Activated naive CD4-positive, alpha-beta T cell treated with anti-CD3 and anti-CD28 coated beads for 36 hours (primary cell): ENCODE measurements at regions not wholly inside any gene's neighbourhood (a gene's known extent, or its start where the extent isn't known, plus 50 kb on each side); places are given as distances from the start of the nearest gene placed in this dataset.

Source experiments
- CTCF ChIA-PET: fragments of 350-600 bp; sonication (Branson Sonifier 250); formaldehyde crosslinking; loops from one replicate; lab custom pipeline; 2021; ENCODE audit warnings: antibody characterized with exemption; lab: Charles Lee
- DNase-seq: peaks from one replicate; pipeline ENCODE4 v3.0.0-alpha.2; 2020
- H3K27ac Mint-ChIP-seq: one replicate; pipeline ENCODE4 v1.8.0; 2021; ENCODE audit warnings: mild to moderate bottlenecking, mixed read lengths
- H3K27me3 Mint-ChIP-seq: one replicate; pipeline ENCODE4 v1.8.0; 2021; ENCODE audit warnings: low read depth, mixed read lengths
- H3K36me3 Mint-ChIP-seq: one replicate; pipeline ENCODE4 v1.8.0; 2021; ENCODE audit warnings: low read depth, mixed read lengths
- H3K4me1 Mint-ChIP-seq: one replicate; pipeline ENCODE4 v1.8.0; 2021; ENCODE audit warnings: low read depth, mixed read lengths
- H3K4me3 Mint-ChIP-seq: one replicate; pipeline ENCODE4 v1.8.0; 2021; ENCODE audit warnings: mild to moderate bottlenecking, moderate library complexity, mixed read lengths
- H3K9me3 Mint-ChIP-seq: one replicate; pipeline ENCODE4 v1.8.0; 2021; ENCODE audit warnings: mixed read lengths
- intact Hi-C: fragments of 100-400 bp; cut with micrococcal nuclease; formaldehyde crosslinking; loops from one replicate; pipeline ENCODE4 v1.15.1; 2023

DNA sequence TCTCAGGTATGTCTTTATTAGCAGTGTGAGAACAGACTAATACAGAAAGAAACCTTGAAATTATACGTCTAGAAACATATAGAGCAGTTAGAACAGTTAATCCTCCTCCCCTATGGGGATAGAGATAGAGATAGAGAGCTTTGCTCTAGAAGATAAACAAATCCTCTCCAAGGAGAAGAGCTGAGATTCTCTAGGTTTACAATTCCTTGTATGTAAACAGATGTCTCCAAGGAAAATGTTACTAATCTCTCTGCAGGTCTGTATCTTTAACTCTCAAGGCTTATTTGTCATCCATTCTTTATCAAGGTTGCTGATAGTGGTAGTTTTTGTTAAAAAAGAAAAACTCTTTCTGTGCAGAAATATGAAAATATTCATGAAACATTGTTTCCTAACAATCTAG is 282.1 kb upstream of the GIMD1 start:
- H3K27me3 Mint-ChIP-seq = no peaks in the 10 kb centered on the region
- no peak overlapping the region for H3K4me3 Mint-ChIP-seq
- H3K4me1 Mint-ChIP-seq = no peaks in the 10 kb centered on the region
- no peaks in the 10 kb centered on the region for H3K36me3 Mint-ChIP-seq
- CTCF ChIA-PET = no interaction called here
- DNase-seq = no peak
- no peaks in the 10 kb centered on the region for H3K9me3 Mint-ChIP-seq
- intact Hi-C loops = no loop called here
- no peak overlapping the region for H3K27ac Mint-ChIP-seq

DNA sequence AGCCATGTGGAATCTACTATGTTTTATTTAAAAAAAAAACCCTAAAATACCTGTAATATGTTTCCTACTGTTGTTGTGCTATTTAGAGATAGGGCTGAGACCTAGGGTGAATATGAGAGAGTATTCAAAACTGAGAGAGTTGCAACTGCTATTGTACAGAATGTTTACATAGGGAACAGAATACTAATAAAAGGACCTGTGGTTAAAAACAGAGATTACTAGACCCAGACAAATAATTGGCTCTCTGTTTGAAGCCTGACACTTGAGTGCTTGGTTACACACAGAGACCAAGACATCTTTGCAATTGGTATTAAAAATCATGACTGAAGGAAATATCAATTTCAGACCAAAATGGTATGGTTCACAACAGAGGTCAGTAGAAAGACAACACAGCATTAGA is 278.9 kb upstream of the GIMD1 start:
- CTCF ChIA-PET = interaction anchor here (0.6 kb wide), 1 partner anchor 49 kb away, joined by 3 read pairs; no protein-coding TSS in a partner anchor
- Mint-ChIP-seq H3K27ac (no peak overlapping the region), H3K4me3 (no peak overlapping the region), H3K36me3 (no peaks in the 10 kb centered on the region), H3K4me1 (no peaks in the 10 kb centered on the region), H3K9me3 (no peaks in the 10 kb centered on the region), H3K27me3 (no peaks in the 10 kb centered on the region)
- DNase-seq = no peak
- intact Hi-C loops = no loop called here

DNA sequence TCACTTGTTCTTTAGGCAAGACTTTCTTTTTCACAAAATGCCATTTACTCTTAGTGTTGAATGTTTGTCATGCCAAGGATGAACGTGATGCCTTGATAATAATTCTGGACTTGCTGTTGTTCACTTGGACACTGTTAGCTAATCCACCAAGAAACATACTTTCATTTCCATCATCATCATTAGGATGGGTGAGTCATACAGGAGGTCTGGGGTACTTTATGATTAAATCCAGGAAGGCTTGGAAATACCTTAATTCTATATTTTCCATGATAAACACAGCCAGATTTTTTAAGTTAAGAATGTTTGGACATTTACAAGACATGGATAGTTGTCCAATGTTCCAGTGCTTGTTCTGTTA is 260.7 kb upstream of the GIMD1 start:
- no peak overlapping the region for H3K27ac Mint-ChIP-seq
- no peak for DNase-seq
- CTCF ChIA-PET = no interaction called here
- H3K4me3 Mint-ChIP-seq = no peak overlapping the region
- H3K4me1 Mint-ChIP-seq = no peaks in the 10 kb centered on the region
- H3K27me3 Mint-ChIP-seq = no peaks in the 10 kb centered on the region
- no peaks in the 10 kb centered on the region for H3K9me3 Mint-ChIP-seq
- no peaks in the 10 kb centered on the region for H3K36me3 Mint-ChIP-seq
- intact Hi-C loops = no loop called here

DNA sequence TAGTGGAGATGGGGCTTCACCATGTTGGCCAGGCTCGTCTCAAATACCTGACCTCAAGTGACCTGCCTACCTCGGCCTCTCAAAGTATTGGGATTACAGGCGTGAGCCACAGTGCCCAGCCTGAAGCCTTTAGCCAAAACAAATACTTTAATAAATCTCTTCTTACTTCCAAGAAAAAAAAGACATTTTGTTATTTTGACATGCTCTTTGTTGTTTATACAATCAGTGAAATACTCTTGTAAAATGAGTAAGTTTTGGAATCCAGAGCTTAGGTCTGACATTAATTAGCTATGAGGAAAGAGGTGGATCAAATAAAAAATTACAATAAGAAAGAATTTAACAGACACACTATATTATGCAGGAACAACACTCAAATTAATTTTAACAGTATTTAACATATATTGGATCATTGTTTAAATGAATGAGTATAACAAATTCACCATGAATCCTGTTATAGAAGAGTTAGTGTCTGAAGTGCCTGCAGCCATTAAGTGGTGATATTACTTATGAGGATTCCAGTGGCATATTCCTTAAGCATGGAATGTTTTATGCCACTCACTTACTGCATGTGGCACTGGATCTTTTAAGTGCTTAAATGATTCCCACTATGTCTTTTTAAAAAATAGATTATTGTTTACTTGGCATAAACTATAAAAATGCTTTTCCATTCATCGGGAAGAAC is 260.1 kb upstream of the GIMD1 start:
- Mint-ChIP-seq H3K4me3 (no peak overlapping the region), H3K27me3 (no peaks in the 10 kb centered on the region), H3K27ac (no peak overlapping the region), H3K9me3 (no peaks in the 10 kb centered on the region), H3K36me3 (no peaks in the 10 kb centered on the region), H3K4me1 (no peaks in the 10 kb centered on the region)
- intact Hi-C loops = no loop called here
- CTCF ChIA-PET = no interaction called here
- DNase-seq = no peak

DNA sequence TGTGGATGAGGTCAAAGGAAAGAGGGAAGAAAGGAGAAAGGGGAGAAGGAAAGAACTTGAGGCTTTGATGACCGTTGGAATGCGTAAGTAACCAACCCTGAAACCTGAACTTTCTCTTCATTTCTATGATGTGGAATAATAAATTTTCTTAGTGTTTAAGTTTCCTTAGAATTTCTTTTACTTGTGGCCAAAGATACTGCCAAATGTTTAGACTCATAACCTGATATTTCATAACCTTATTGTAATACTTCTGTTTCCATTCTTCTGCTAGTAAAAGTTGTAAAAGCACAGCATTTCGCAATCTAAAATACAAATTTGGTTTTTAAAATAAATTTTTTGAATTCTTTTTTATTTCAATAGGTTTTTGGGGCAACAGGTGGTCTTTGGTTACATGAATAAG is 258.5 kb upstream of the GIMD1 start:
- H3K9me3 Mint-ChIP-seq = no peaks in the 10 kb centered on the region
- H3K4me1 Mint-ChIP-seq = no peaks in the 10 kb centered on the region
- DNase-seq = no peak
- CTCF ChIA-PET = no interaction called here
- H3K36me3 Mint-ChIP-seq = no peaks in the 10 kb centered on the region
- H3K4me3 Mint-ChIP-seq = no peak overlapping the region
- intact Hi-C loops = no loop called here
- no peaks in the 10 kb centered on the region for H3K27me3 Mint-ChIP-seq
- H3K27ac Mint-ChIP-seq = no peak overlapping the region

DNA sequence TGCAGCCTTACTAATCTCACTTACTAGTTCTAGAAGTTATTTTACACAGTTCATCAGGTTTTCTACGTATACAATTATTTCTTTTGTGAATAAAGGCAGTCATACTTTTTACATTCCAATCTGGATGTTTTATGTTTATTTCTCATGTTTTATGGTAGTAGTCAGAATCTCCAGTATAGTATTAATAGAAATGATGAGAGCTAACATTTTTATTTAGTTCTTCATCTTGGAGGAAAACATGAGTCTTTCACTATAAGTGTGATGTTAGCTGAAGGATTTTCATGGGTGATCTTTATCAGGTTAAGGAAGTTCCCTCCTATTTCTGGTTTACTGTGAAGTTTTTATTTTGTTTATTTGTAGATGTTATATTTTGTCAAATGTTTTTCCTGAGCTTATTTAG is 256.1 kb upstream of the GIMD1 start:
- no peaks in the 10 kb centered on the region for H3K9me3 Mint-ChIP-seq
- no peaks in the 10 kb centered on the region for H3K27me3 Mint-ChIP-seq
- intact Hi-C loops = no loop called here
- CTCF ChIA-PET = no interaction called here
- no peak for DNase-seq
- no peak overlapping the region for H3K27ac Mint-ChIP-seq
- no peaks in the 10 kb centered on the region for H3K4me1 Mint-ChIP-seq
- H3K4me3 Mint-ChIP-seq = no peak overlapping the region
- H3K36me3 Mint-ChIP-seq = no peaks in the 10 kb centered on the region

DNA sequence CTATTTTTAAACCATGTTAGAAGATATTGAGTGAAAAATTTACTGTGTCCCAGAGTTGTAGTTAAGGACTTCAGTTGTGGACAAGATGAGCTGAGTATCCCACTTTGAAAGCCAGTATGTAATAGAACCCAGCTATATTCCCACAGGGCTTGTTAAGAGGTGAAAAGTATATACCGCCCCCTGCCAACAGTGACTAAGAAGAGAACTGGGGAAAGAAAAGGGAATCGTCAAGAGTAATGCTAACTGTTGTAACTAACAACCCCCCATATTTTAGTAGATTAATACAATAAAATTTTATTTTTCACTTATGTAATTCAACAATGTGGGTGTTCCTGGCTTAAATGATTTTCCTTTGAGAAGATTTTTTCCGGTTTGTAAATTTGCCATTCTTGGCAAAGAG is 250.4 kb upstream of the GIMD1 start:
- H3K27ac Mint-ChIP-seq = no peak overlapping the region
- CTCF ChIA-PET = no interaction called here
- H3K27me3 Mint-ChIP-seq = no peaks in the 10 kb centered on the region
- H3K4me1 Mint-ChIP-seq = no peaks in the 10 kb centered on the region
- DNase-seq = no peak
- no peaks in the 10 kb centered on the region for H3K36me3 Mint-ChIP-seq
- no peak overlapping the region for H3K4me3 Mint-ChIP-seq
- H3K9me3 Mint-ChIP-seq = no peaks in the 10 kb centered on the region
- intact Hi-C loops = no loop called here

DNA sequence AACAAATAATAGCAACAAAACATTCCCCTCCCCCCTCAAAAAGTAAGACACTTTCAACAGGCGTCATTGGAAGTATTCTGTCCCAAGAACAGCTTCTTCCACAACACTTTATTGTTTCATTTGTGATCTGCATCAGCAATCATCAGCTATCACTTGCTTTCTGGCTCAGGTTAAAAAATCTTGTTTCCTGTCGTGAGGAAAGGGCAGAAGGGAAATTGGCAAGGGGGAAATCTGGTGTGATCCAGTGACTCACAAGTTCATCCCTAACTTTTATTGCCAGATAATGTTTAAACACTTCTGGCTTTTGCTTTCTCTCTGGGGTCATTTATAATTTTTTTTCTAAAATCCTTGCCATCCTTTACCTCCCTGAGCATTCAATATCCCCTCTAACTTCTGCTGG is 247.4 kb upstream of the GIMD1 start:
- Mint-ChIP-seq H3K27ac (no peak overlapping the region), H3K36me3 (no peaks in the 10 kb centered on the region), H3K4me1 (no peaks in the 10 kb centered on the region), H3K9me3 (no peaks in the 10 kb centered on the region), H3K27me3 (no peaks in the 10 kb centered on the region), H3K4me3 (no peak overlapping the region)
- CTCF ChIA-PET = no interaction called here
- intact Hi-C loops = no loop called here
- no peak for DNase-seq

DNA sequence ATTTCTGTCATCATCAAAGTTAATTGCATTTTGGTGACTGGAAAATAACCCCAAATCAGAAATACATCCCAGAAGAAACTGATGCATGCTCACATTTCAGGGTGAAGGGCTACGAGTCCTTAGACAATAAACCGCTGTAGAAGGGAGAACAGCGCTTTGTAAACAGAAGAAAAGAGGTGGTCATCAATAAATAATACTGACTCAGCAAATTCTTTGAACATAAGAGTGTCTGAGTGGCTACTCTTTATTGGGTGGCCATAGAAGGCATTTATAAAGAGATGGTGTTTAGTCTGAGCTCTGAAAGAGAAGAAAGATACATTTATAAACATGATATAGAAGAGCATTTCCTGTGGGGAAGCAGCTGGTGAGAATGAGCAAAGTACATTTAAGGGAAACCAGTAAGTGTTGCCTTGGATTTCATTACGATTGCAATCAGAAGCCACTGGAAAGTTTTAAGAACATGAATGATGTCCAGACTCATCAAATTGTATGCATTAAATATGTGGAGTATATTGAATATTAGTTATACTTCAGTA is 246.9 kb upstream of the GIMD1 start:
- H3K27me3 Mint-ChIP-seq = no peaks in the 10 kb centered on the region
- intact Hi-C loops = no loop called here
- no peaks in the 10 kb centered on the region for H3K4me1 Mint-ChIP-seq
- no peak for DNase-seq
- H3K27ac Mint-ChIP-seq = no peak overlapping the region
- no peak overlapping the region for H3K4me3 Mint-ChIP-seq
- H3K36me3 Mint-ChIP-seq = no peaks in the 10 kb centered on the region
- CTCF ChIA-PET = no interaction called here
- H3K9me3 Mint-ChIP-seq = no peaks in the 10 kb centered on the region

DNA sequence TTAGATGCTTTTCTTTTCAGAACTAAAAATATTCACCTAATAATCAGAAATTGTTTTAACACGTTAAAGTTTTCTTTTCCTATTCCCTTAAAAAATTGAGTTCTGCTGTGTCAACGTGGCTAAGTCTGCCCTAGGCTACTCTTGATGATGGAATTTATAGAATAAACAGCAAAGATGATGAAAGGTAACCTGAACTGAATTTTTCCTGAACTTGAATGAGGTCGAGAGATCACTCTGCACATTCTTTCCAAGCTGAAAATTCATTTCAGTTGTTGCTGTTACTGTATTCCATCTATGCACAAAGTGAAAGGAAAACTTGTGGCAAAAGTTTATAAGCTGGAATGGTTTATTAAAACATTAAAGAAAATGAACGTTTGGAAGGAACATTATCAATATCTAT is 245.9 kb upstream of the GIMD1 start:
- H3K36me3 Mint-ChIP-seq = no peaks in the 10 kb centered on the region
- DNase-seq = no peak
- no peaks in the 10 kb centered on the region for H3K27me3 Mint-ChIP-seq
- no peak overlapping the region for H3K27ac Mint-ChIP-seq
- CTCF ChIA-PET = interaction anchor here (0.7 kb wide), 1 partner anchor 937 kb away, joined by 3 read pairs; no protein-coding TSS in a partner anchor
- intact Hi-C loops = no loop called here
- no peaks in the 10 kb centered on the region for H3K9me3 Mint-ChIP-seq
- H3K4me3 Mint-ChIP-seq = no peak overlapping the region
- H3K4me1 Mint-ChIP-seq = no peaks in the 10 kb centered on the region

DNA sequence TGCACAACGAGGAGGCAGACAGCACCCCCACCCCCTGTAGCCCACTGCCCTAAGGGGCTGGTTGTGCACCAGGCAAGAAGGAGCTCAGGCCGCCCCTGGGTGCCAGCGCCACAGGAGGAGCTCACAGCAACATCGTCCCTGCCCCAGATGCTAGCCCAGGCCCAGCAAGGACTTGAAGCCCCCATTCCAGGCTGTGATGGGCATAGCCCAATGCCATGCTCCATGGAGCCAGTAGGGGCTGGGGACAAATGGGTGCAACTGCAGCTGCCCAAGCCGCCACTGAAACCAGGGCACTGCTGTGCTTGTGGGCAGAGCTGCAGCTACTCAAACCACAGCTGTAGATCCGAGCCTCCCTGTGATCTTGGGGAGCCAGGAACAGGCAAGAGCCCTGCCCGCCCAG is 241.3 kb upstream of the GIMD1 start:
- no peak overlapping the region for H3K27ac Mint-ChIP-seq
- intact Hi-C loops = no loop called here
- CTCF ChIA-PET = no interaction called here

DNA sequence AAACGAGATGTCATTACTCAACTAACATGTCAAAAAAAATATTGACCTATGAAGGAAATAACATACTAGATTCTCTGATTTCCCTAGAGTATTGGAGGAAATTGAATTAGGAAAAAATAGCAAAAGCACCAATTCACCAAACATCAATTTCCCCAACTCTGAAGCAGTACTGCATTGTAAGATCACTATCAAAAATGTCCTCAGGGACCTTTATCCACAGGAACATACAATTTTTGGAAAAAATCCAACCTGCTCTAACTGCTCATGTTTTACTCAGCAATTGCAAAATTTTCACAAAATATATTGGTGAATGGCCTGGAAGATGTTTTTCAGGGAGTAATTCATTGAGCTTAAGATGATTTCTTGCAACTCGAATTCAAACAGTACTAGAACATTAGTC is 239.0 kb upstream of the GIMD1 start:
- no peak for DNase-seq
- Mint-ChIP-seq H3K4me3 (no peak overlapping the region), H3K27me3 (no peaks in the 10 kb centered on the region), H3K36me3 (no peaks in the 10 kb centered on the region), H3K4me1 (no peaks in the 10 kb centered on the region), H3K27ac (no peak overlapping the region), H3K9me3 (no peaks in the 10 kb centered on the region)
- CTCF ChIA-PET = no interaction called here
- intact Hi-C loops = no loop called here

More for the DNA sequence above, 241.3 kb upstream of the GIMD1 start:
- H3K36me3 Mint-ChIP-seq = no peaks in the 10 kb centered on the region
- H3K4me3 Mint-ChIP-seq = no peak overlapping the region
- H3K9me3 Mint-ChIP-seq = no peaks in the 10 kb centered on the region
- no peaks in the 10 kb centered on the region for H3K4me1 Mint-ChIP-seq
- H3K27me3 Mint-ChIP-seq = no peaks in the 10 kb centered on the region
- no peak for DNase-seq

DNA sequence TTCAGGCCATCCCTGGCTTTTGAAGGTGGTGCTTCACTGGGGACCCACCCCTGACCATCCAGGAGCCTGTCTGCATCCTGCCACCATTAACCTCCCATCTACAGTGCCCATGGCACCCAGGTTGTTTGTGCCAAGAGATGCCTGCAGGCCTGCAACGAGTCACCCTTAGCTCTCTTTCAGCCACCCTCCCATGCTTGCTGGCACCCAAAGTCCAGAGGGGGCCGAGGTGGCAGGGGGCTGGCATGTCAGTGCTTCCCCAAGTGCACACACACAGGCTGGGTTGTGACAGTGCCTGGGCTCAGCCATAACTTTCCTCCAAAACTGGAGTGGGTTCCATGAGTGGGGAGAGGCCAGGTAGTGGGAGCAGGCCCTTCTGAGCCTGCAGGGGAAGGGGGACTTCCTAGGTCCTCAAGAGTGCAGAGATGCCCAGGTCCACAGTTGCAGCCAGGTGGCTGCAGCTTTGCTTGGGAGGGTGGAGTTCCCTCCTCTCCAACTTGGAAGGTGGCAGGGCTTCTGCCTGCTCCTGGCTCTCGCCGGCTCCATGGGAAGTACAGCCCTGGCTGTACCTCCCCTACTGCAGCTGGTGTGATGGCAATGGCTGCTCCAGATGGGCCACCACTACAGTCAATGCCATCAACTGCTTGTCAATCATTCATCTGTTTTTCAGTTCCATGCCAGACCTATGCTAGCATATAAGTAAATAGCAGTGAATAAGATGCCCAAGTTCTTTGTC is 235.9 kb upstream of the GIMD1 start:
- DNase-seq = no peak
- Mint-ChIP-seq H3K9me3 (no peaks in the 10 kb centered on the region), H3K4me1 (no peaks in the 10 kb centered on the region), H3K27ac (no peak overlapping the region), H3K4me3 (no peak overlapping the region), H3K36me3 (no peaks in the 10 kb centered on the region), H3K27me3 (no peaks in the 10 kb centered on the region)
- intact Hi-C loops = no loop called here
- CTCF ChIA-PET = no interaction called here
